Activated CD4-positive, alpha-beta T cell treated with anti-CD3 and anti-CD28 coated beads for 4 hours (primary cell): ENCODE measurements at regions not wholly inside any gene's neighbourhood (a gene's known extent, or its start where the extent isn't known, plus 50 kb on each side); places are given as distances from the start of the nearest gene placed in this dataset.

ENCODE experiments used
- DNase-seq, 2 donors: peaks; one replicate each; pipeline ENCODE4 v3.0.0-alpha.2; 2020

DNA sequence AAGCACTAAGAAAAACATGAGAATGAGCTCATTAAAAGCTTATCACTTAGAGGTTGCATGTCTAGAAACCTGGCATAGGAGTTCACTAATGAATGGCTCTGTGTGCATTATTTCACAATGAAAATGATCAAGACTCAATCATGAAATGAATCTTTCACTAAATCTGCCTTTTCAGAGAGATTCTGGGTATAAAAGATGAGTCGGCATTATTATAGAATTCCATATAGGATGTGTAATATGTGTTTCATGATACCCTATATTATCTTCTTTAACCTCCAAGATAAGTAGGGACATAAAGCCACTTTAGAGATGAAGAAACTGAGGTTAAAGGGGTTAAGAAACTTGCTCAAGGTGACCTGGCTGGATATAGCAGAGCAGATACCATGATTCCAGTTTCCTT is 368.1 kb downstream of the DUSP10 start:
- no peak for DNase-seq

DNA sequence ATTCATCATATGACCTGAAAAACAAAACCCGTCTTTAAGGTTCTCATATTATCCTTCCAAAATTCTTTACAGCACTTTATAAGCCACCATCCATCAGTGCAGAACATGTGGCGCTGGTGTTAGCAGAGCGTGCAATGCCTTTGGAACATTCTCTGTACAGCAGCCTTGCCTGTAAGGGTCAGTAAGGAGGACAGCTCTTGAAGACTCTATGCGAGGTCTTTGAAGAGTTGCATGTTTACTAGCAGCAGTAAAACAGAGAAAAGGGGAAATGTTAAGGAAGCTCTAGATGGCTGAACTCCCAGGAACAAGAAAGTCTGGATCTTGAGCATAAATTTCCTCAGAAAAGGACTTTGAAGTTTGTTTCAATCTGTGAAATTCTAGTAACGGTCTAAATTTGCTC is 365.6 kb downstream of the DUSP10 start:
- no peak for DNase-seq

DNA sequence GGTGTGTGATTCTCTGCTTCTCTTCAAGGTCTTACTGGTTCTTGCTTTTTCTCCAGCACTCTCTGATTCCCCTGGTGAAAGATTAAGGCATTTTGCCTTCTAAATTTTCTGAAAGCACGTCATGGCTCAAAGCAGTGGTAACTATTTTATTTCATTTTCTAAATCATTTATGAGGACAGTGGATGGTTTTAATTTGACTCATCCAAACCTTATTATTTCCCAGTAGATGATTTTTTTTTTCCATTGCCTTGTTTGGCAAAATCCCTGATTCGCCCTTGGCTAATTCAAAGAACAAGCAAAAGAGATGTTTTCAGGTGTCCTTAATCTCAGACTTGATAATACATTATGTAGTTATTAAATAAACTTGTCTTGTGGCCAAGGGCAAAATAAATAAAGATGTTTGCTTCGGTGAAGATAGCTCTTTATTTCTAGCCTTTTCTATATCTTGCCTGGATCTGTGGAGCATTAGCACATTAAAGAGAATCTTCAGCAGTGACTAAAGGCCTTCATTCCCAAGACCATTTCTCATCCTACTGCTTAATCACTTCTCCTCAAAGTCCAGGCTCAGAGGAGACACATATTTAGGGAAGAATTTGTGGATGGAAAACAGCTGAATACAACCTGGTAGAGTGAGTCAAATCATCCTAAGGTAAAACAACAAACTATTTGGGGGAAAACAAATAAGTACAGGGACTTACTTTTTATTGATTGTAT is 359.8 kb downstream of the DUSP10 start:
- no peak for DNase-seq

DNA sequence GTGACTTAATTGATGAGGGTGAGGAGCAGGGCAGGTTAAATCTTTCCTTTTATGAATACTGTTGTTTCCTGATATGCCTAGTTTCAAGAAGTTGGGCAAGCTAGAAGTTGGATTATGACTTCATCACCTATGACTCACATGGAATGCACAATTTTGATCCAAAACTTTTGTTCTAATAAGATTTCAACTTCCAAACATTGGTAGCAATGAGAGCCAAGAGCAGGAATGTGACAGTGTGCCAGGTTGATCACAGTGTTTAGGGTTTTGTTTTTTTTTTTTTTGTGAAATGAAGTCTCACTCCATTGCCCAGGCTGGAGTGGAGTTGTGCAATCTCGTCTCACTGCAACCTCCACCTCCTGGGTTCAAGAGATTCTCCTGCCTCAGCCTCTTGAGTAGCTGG is 349.4 kb downstream of the DUSP10 start:
- DNase-seq: no peak

DNA sequence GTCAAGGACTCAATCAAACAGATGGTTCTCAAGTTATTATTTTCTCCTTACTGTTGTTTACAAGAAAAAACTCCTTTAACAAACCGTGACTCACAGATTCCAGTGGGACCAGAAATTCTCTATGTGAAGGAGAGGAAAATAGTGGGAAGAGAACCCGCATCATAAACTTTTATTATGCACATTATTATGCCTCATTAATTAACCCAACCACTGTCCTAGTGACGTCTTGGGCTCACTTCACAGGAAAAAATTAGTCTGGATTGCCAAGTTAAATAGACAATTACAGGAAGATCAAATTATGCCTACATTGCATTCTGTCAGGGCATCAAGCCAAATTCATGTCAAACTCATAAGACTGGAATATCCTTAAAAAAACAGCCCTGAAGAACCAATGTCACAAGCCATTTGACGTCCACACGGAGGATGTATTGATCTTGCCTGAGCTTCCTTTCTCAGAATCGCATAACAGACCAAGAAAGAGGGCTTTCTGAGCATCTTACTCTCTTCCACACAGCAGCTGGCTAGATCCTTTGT is 347.8 kb downstream of the DUSP10 start:
- no peak for DNase-seq

DNA sequence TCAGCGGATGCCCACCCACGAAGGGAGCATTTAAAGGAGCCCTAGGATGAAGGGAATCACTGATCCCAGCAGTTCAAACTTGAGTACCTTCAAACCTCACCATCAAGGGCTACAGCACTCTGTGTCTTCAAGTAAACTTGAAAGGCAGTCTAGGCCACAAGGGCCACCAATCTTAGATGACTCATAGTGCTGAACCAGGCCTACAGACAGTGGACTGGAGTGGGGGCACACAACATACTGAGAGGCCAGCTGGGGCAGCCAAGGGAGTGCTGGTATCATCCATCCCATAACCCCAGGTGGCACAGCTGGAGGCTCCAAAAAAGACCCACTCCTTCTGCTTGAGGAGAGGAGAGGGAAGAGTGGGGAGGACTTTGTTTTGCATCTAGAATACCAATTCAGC is 345.4 kb downstream of the DUSP10 start:
- DNase-seq: no peak

DNA sequence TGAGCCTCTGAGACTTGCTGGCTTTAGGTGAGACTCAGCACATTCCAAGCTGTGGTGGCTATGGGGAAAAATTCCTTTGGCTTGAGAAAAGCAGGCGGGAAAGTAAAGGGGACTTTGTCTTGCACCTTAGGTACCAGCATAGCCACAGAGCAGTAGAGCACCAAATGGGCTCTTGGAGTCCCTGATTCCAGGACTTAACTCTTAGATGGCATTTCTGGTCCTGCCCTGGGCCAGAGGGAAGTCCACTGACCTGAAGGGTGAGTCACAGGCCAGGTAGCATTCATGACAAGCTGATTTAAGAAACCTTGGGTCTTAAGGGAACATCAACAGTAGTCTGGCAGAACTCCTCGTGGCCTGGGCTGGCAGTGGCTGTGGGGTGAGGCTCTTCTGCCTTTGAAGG is 344.7 kb downstream of the DUSP10 start:
- DNase-seq: no peak

DNA sequence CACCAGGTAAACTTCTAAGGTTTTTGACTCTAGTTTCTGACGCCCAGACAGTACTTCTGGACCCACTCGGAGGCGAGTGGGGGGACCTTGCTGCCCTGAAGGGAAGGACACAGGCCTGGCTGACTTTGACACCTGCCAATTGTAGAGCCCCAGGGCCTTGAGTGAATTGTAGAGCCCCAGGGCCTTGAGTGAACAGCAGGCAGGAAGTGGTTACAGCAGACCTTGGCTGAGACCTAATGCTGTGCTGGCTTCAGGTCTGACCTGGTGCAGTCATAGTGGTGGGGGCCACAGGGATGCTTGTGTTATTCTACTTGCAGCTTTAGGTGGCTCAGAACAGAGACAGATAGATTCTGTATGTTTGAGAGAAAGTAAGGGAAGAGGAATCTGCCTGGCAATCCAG is 344.3 kb downstream of the DUSP10 start:
- DNase-seq: no peak

DNA sequence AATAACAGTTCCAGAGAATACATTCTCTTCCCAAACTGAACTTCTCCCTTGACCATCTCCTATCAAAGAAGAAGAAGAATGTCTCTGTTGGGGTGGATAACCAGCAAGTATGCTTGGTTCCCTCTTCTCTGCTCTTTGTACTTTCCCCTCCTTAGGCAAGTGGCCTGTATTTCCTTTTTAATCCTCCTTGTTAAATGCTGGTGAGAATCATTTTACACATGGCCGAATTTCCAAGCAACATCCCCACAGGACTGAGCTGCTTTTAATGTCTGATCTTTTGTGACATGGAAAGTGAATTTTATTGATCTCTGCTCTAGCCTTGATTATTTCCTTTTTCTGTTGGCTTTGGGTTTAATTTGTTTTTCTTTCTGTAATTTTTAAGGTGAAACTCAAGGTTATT is 336.7 kb downstream of the DUSP10 start:
- no peak for DNase-seq

DNA sequence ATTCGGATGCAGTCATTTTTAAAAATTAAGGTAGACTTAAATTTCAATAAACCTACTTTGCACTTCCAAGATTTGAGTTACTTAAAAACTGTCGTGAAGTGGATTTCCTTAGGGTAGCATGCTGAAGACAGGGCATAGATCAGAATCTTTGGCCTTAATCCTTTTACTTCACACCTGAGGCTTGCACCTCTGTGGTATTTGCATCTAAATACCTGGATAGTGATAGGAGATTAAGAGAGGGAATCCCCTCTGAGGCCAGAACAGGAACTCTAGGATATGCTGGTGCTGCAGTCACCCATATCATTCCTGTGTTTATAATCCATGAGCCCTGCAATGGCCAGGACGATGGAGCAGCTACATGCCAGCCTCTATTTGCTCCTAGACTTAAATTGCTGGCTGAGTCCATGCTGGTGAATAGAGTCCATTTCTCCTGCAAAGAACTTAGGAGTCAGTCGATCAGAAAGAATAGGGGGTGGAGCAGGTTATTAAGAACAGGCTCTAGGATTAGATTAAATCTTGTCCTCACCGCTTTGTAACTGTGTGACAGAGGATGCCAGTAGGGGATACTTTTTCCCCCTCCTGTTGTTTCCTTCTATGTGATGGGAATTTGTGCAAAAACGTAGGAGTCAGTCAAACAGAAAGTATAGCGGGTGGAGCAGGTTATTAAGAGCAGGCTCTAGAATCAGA is 333.6 kb downstream of the DUSP10 start:
- no peak for DNase-seq

DNA sequence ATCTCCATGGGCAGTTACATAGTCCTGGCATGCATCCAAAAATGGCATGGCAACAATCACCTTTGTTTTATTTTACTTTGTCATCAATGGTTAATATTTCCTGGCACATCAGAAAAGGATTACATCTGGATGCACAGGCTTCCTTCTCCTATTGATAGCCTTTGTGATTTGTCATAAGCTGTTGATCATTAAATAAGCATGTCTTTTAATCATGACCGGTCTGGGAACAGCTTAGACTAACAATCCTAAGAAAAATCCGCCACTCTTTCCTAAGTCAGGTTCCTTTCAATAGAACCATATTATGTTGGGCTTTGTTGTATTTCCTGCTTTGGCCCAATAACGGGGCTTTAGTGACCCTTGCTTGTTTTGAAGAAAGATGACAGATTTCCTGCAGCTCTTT is 330.6 kb downstream of the DUSP10 start:
- DNase-seq: no peak

DNA sequence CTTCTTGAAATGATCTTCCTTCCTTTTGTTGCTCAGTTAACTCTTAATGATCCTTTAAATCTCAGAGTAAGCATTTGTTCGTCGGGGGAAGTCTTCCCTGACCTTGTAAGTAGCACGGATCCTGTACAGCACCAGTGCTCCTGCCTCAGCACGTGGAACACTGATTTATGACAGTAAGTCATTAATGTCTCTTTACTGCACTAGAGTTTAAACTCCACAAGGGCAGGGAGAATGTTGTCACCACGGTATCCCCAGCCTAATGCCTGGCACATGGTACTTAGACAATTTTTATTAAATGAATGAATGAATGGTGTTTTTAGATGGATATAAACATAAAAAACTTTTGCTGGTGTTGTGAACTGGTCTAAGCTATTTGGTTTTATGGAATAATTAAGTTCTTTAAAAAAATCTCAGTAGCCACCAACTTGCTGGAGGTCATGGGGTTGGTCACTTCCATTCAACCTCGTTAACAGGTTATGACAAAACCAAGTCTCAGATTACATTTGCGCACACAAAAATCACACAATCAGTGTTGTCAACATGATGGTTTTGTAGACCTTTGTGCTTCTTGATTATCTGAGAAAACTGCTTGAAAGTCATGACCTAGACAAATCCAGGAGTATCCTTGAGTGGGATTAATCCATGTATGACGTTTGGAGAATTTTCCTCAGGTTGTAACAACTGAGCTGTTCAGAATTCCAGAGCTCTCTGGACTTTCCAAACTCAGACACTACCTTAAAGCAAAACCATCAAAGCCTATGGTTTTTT is 326.9 kb downstream of the DUSP10 start:
- DNase-seq: no peak

DNA sequence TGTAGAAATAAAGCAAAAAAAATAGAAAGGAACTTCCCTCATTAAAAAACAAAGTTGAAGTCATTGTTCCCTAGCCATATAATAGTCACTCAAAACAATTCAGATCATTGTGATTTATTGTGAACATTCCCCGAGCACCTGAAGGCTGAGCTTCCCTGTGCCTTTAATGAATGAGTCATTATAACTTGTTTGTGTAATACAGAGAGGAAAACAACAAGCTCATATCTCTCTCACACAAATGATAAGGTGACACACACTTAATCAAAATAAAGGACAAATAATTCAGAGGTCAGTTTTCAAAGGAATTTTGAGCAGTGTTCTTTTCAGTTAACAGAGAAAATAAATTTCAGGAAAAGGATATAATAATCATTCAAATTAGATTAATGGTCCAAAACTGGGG is 326.2 kb downstream of the DUSP10 start:
- no peak for DNase-seq

DNA sequence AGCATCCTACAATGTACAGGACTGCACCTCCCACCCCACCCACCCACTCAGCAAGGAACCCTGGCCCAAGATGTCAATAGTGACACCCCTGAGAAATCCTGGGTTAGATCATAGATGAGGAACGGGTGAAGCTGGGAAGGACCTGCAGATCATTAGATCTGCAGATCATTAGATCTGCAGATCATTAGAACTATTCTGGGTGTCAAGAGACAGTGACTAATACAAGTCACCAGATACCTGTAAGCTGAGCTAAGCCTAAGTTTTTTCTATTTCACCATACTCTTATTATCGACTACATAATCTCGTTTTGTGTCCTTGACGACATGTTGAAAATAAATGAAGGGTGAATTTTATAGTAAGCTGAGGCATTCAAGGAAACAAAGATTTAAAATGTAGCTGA is 325.7 kb downstream of the DUSP10 start:
- no peak for DNase-seq

DNA sequence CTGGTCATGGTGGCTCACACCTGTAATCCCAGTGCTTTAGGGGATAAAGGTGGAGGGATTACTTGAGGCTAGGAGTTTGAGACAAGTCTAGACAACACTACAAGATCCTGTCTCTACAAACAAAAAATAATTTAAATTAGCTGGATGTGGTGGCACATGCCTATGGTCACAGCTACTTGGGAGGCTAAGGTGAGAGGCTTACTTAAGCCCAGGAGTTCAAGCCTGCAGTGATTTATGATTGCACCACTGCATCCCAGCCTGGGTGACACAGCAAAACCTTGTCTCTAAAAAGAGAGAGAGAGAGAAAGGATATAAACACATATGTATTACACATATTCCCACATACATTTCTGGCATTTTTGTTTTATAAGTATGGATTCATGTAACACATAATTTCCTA is 325.2 kb downstream of the DUSP10 start:
- DNase-seq: no peak

DNA sequence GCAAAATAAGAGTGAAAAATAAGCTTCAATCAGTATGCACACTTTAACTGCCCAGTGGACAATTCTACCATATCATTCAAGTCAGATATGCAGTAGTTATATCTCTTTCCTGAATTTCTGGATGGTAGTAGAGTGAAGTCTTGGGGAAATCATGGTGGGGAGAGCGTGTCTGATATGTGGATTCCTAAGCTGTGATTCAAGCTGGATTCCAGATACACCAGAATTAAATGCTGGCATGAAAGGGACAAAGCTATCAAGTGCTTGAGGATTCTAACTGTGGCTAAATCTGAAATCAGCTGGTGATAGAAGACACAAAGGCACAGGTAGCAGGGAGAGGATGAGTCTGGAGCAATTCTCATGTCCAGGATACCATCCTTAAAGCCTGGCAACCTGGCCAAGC is 323.5 kb downstream of the DUSP10 start:
- no peak for DNase-seq

DNA sequence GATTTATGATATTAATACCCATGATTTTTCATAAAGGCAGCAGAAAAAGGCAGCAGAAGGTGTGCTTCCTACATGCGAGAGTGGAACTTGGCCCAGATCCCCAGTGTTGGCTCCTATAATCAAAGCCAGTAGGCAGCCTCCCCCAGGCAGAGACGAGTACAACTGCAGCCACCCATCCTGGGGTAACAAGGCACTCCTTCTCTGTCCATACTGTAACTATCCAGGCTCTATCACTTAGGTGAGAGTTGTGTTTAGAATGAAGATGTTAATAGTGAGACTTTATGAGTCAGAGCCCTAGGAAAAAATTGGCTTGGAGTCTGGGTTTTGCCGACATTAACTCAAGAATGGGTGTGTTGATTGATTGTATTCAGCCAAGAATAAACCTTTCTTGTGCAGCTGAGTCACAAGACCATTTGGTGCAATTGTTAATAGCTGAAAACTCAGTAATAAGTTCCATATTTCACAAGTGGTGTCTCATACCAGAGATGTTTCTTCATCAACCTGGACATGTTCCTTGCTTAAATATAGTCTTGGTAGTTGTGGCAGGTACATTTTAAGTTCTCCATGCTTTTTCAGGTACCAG is 322.3 kb downstream of the DUSP10 start:
- DNase-seq: no peak

DNA sequence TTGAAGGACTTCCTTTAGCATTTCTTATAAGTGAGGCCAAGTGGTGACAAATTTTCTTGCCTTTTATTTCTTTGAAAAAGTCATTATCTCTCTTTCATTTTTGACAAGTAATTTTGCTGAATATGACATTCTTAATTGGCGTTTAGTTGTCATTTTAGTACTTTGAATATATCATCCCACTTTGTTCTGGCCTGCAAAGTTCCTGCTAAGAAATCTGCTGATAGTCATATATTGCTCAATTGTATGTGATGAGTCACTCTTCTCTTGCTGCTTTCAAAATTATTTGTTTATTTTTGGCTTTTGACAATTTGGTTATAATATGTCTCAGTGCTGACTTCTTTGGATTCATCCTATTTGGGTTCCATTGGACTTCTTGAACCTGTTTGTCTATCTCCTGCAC is 312.6 kb downstream of the DUSP10 start:
- DNase-seq: no peak

DNA sequence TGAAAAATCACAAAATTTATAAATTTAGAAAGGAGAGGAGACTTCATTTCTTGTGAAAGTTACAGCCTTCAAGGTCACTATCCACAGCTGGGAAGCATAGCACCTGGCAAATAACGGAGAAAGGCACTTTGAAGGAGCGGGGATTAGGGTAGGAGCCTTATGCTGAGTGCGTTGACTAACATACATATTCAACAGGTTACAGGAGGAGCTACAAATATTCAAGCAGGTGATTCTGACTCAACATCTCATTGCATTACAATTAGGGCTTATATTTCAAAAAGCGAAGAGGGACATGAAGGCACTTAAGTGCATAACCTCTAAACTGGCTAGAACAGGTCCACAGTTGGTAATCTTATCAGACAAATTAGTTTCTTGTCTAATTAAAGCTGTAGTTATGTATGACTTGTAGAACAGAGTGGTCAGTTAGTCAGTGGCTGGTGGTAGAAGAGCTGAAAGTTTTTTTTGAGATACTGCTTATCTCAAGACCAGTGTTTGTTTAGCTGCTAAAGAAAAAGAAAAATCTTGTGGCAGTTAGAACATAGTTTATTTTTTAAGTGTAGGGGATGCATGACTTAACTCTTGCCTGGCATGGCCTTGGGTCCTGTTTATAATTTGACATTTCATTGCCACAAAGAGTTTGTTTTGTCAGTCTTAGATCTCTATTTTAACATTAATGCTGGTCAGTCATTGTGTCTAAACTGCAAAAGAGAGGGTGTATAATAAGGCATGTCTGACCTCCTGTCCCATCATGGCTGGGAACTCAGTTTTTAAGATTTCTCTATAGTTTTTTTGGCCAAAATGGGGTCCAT is 311.5 kb downstream of the DUSP10 start:
- DNase-seq: no peak

DNA sequence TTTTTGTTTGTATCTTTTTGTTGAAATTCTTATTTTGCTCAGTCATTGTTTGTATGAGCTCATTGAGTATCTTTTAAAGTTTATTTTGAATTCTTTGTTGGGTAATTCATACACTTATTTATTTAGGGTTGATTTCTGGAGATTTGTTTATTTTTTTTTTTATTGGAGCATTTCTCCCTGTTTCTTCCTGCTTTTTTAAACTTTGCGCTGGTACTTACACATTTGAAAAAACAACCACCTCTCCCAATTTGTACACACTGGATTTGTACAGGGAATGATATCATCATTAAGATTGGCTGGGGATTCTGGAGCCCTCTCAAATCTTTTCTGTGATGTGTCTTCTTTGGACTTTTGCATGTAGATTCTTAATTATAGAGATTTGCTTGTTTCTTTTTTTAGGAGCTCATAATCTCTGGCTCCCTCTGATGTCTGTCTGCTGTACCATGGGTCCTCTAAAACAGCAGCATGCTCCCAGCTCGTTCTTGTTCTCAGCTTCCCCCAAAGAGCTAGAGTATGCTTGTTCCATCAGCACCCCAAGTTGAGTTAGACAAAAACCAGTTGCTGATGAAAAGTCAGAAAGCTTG is 310.7 kb downstream of the DUSP10 start:
- no peak for DNase-seq

DNA sequence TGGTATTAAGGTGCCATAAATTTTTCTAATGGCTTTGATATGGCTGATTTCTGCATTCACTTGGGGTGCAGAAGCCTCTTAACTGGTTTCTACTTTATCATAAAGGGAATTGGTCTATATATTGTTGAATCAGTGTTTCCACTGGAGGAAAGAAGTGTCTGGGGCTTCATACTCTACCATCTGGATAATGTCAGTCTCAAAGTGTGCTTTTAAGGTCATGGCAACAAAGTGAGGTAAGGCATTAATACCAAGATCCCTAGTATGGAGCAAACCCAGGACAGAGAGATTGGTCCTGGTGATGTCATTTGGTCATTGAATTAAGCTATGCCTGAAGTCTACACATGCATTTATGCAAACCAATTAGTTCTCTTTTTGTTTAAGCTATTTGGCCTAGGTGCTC is 309.9 kb downstream of the DUSP10 start:
- no peak for DNase-seq

DNA sequence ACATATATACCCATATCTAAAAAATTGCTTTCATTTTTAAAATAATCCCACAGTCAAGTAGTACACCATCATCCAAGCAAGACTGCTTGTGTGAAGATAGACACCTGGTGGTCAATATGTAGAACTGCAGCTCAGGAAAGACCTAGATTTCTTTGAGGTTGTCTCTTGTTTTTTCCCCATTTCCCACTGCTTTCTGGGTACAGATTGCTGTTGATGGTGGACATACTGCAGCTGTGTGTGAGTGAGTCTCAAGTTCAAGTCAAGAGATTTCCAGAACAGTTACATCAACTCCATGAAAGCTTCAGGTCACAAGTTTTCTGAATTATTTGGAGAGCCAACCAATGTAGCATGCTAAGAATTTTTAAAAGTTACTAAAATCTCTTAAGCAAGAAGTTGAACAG is 306.4 kb downstream of the DUSP10 start:
- no peak for DNase-seq
